GM10248 (cell line): ENCODE measurements at regions not wholly inside any gene's neighbourhood (a gene's known extent, or its start where the extent isn't known, plus 50 kb on each side); places are given as distances from the start of the nearest gene placed in this dataset.

Source experiments
- CTCF ChIA-PET: fragments of 300-600 bp; sonication (Branson Sonifier 250); formaldehyde crosslinking; extraction: SDS; loops from one replicate; lab custom pipeline; 2021; ENCODE audit warnings: antibody characterized with exemption; lab: Yijun Ruan, JAX
- POLR2A ChIA-PET: fragments of 350-650 bp; sonication (Branson Sonifier 250); formaldehyde crosslinking; extraction: SDS; loops from one replicate; lab custom pipeline; 2020; ENCODE audit warnings: antibody characterized with exemption; lab: Yijun Ruan, JAX
- DNase-seq: peaks from one replicate; pipeline ENCODE4 v3.0.0; 2012; ENCODE audit errors: extremely low spot score
- TF ChIP-seq, protein P1 (sequence below): IDR thresholded peaks from 2 replicates; pipeline ENCODE4 v1.5.1; 2012; ENCODE audit warnings: mild to moderate bottlenecking, low read depth; ENCODE audit errors: extremely low read depth, missing control alignments, control extremely low read depth

GRCh38 chr21:15654171-15654570 is 75.6 kb upstream of the USP25 start:
- ChIA-PET POLR2A (no interaction called here), CTCF (no interaction called here)
- TF ChIP-seq, protein P1, sequence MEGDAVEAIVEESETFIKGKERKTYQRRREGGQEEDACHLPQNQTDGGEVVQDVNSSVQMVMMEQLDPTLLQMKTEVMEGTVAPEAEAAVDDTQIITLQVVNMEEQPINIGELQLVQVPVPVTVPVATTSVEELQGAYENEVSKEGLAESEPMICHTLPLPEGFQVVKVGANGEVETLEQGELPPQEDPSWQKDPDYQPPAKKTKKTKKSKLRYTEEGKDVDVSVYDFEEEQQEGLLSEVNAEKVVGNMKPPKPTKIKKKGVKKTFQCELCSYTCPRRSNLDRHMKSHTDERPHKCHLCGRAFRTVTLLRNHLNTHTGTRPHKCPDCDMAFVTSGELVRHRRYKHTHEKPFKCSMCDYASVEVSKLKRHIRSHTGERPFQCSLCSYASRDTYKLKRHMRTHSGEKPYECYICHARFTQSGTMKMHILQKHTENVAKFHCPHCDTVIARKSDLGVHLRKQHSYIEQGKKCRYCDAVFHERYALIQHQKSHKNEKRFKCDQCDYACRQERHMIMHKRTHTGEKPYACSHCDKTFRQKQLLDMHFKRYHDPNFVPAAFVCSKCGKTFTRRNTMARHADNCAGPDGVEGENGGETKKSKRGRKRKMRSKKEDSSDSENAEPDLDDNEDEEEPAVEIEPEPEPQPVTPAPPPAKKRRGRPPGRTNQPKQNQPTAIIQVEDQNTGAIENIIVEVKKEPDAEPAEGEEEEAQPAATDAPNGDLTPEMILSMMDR = no peak
- no peak for DNase-seq

- ChIA-PET POLR2A (no interaction called here), CTCF (interaction anchor here (2.0 kb wide), 1 partner anchor 11 kb away, joined by 5 read pairs; no protein-coding TSS in a partner anchor)
- DNase-seq = no peak
- TF ChIP-seq, protein P1 = no peak
Measured at GRCh38 chr21:15659753-15660422, 69.9 kb upstream of the USP25 start.

GRCh38 chr21:15660423-15660804 is 69.4 kb upstream of the USP25 start:
- CTCF ChIA-PET = interaction anchor here (2.0 kb wide), 1 partner anchor 11 kb away, joined by 5 read pairs; no protein-coding TSS in a partner anchor

GRCh38 chr21:15667010-15667409 is 62.8 kb upstream of the USP25 start:
- no peak for DNase-seq
- TF ChIP-seq, protein P1 = no peak
- ChIA-PET CTCF (interaction anchor here (1.0 kb wide), 1 partner anchor 31 kb away, joined by 3 read pairs; no protein-coding TSS in a partner anchor), POLR2A (no interaction called here)

More at GRCh38 chr21:15660423-15660804, 69.4 kb upstream of the USP25 start:
- TF ChIP-seq, protein P1 = no peak
- DNase-seq = no peak
- POLR2A ChIA-PET = no interaction called here

GRCh38 chr21:15667819-15668218 is 62.0 kb upstream of the USP25 start:
- ChIA-PET POLR2A (no interaction called here), CTCF (interaction anchor here (1.0 to 1.1 kb wide), 2 partner anchors 15 to 30 kb away, joined by 3 read pairs; no protein-coding TSS in a partner anchor)

DNA sequence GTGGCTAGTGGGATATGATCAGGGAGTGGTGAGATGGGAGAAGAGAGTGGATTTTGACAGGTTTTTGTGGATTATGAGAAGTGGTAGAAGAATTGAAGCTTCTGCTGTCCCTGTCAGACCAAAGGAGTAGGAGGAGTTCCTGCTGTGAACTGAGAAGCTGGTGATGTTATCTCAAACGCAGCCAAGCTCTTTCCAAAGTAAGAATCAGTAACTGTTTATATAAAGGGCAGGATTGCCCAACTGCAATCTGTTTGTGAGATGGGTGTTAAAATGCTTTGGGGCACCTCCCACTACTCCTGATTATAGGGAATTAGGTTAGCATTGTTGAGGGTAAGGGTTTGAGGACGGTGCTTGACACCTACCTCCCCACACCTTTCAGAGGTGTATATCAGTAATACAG is 60.5 kb upstream of the USP25 start:
- DNase-seq = no peak
- TF ChIP-seq, protein P1 = no peak
- ChIA-PET POLR2A (no interaction called here), CTCF (no interaction called here)

More at GRCh38 chr21:15667819-15668218, 62.0 kb upstream of the USP25 start:
- DNase-seq = no peak
- TF ChIP-seq, protein P1 = no peak
